Right atrium auricular region (tissue), 2 donors: ENCODE measurements at regions not wholly inside any gene's neighbourhood (a gene's known extent, or its start where the extent isn't known, plus 50 kb on each side); places are given as distances from the start of the nearest gene placed in this dataset.

Source experiments
- DNase-seq: peaks from one replicate; pipeline ENCODE4 v3.0.0-alpha.2; 2019; ENCODE audit warnings: low spot score
- H3K27ac ChIP-seq, 2 donors: fragments of 200-600 bp; sonication (generic); 1 replicate in 1 of 2; 2 replicates in 1 of 2; pipeline ENCODE4 v1.5.1; 2016 to 2019
- H3K27me3 ChIP-seq, 2 donors: fragments of 200-600 bp; sonication (generic); one replicate each; pipeline versions ENCODE4 v1.5.1 to v1.6.0; 2017 to 2019
- H3K36me3 ChIP-seq: fragments of 200-600 bp; sonication (generic); one replicate; pipeline ENCODE4 v1.5.1; 2016
- H3K4me1 ChIP-seq, 2 donors: fragments of 200-600 bp; sonication (generic); one replicate each; pipeline versions ENCODE4 v1.5.1 to v1.6.0; 2017 to 2019
- H3K4me3 ChIP-seq, 2 donors: fragments of 200-600 bp; sonication (generic); 1 replicate in 1 of 2; 2 replicates in 1 of 2; pipeline ENCODE4 v1.5.1; 2017 to 2019; ENCODE audit warnings: mild to moderate bottlenecking in 1 of 2, moderate library complexity in 1 of 2
- H3K9me3 ChIP-seq, 2 donors: fragments of 200-600 bp; sonication (generic); one replicate each; pipeline ENCODE4 v1.5.1; 2019
- TF ChIP-seq, protein P1 (sequence below), 2 donors: fragments of 200-600 bp; sonication (generic); IDR thresholded peaks; one replicate each; pipeline ENCODE4 v1.5.1; 2019; ENCODE audit warnings: antibody characterized with exemption in 2 of 2

DNA sequence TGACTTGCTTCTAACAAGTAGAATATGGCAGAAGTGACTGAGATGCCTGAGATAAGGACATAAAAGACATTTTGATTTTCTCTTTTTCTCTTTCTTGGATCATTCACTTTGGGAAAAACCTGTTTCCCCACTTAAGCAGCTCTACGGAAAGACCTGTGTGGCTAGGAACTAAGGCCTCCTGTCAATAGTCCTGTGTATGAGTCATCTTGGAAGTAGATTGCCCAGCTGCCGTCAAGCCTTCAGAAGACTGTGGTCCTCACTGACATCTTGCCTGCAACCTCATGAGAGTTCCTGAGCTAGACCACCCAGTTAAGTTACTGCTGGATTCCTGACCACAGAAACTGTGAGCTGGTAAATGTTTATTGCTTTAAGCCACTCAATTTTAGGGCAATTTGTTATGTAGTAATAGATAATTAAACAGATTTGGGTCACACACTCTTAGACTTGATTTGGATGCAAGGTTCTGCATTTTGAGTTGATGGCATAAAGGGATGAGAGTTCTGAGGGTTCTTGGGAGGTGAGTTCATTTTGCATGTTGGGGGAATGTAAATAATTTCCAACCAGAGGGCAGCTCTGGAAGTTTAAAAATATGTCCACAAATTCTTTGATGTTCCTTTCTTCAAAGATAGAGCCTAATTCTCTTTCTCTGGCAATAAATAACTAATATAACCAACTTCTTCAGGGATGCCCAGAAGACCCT, 229.2 kb downstream of the SQOR start:
- Histone ChIP-seq H3K27ac (no peak overlapping the region), H3K4me1 (no peaks in the 10 kb centered on the region), H3K27me3 (no peaks in the 10 kb centered on the region), H3K4me3 (no peak overlapping the region), H3K9me3 (no peaks in the 10 kb centered on the region), H3K36me3 (no peaks in the 10 kb centered on the region)
- no peak for DNase-seq
- TF ChIP-seq, protein P1, sequence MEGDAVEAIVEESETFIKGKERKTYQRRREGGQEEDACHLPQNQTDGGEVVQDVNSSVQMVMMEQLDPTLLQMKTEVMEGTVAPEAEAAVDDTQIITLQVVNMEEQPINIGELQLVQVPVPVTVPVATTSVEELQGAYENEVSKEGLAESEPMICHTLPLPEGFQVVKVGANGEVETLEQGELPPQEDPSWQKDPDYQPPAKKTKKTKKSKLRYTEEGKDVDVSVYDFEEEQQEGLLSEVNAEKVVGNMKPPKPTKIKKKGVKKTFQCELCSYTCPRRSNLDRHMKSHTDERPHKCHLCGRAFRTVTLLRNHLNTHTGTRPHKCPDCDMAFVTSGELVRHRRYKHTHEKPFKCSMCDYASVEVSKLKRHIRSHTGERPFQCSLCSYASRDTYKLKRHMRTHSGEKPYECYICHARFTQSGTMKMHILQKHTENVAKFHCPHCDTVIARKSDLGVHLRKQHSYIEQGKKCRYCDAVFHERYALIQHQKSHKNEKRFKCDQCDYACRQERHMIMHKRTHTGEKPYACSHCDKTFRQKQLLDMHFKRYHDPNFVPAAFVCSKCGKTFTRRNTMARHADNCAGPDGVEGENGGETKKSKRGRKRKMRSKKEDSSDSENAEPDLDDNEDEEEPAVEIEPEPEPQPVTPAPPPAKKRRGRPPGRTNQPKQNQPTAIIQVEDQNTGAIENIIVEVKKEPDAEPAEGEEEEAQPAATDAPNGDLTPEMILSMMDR (IDR thresholded peaks at IDR 0.05): no peak

DNA sequence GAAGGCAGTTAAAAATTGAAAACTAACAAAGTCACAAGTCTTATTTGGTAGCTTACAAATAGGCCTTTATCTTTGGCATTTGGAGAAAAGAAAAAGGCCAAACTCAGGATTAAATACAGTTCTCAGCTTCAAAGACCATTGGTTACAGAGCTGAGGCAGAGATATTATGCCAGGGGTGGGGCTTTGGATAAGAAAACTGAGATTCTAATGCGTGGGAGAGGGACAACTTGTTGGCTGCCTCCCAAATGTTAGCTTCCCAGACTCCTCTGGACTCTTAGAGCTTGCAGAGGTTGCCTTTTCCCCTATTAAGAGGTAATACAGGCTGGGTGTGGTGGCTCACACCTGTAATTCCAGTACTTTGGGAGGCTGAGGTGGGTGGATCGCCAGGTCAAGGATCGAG, 231.8 kb downstream of the SQOR start:
- no peaks in the 10 kb centered on the region for H3K9me3 ChIP-seq
- H3K4me1 ChIP-seq: no peaks in the 10 kb centered on the region
- no peak overlapping the region for H3K27ac ChIP-seq
- H3K36me3 ChIP-seq: no peaks in the 10 kb centered on the region
- no peak for DNase-seq
- H3K27me3 ChIP-seq: no peaks in the 10 kb centered on the region
- TF ChIP-seq, protein P1 (IDR thresholded peaks at IDR 0.05): no peak
- H3K4me3 ChIP-seq: no peak overlapping the region

DNA sequence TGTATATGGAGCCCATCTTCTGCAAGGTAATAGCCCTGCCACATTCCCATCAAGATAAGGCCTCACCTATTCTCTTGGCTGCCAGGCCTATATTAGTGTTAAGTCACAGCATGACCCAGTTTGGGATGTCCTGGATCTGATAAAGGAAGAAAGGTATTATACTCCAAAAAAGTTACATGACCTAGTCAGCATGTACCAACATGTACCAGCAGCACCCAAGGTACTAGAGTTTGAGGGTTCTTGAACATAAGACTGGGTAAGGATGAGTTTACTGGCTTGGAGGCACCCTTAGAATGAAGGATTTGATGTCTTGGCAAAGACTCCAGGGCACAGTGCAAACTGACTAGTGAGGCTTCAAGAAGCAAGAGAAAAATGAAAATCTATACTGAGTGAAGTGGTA, 232.5 kb downstream of the SQOR start:
- H3K4me1 ChIP-seq: no peaks in the 10 kb centered on the region
- H3K36me3 ChIP-seq: no peaks in the 10 kb centered on the region
- TF ChIP-seq, protein P1 (IDR thresholded peaks at IDR 0.05): no peak
- H3K27ac ChIP-seq: no peak overlapping the region
- H3K27me3 ChIP-seq: no peaks in the 10 kb centered on the region
- H3K4me3 ChIP-seq: no peak overlapping the region
- DNase-seq: no peak
- H3K9me3 ChIP-seq: peaks cover 0 to 2% of the 10 kb centered on the region in 2 donors

DNA sequence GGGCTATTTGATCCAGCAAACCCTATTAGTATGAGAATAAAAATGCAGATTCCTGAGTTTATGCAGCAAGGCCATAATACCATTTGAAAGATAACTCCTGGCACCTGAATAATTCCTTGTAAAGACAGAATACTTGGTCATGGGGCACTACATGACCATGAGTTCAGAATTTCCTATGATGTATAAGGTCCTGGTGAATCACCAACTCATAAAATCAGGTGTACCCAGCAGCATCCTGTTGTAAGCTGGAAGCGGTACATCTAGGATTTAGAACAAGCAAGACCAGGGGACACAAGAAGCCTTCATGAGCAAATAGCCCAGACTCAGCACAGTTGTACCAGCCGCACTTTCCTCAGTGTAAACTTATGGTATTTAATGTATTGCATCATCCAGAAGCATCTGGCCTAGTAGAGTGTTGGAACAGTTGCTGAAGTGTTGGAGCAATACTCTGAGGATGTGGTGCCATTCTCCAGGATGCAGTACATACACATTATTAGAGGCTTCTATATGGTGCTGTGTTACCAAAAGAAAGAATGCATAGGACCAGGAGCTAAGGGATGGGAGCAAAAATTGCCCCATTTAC, 233.4 kb downstream of the SQOR start:
- no peak for DNase-seq

DNA sequence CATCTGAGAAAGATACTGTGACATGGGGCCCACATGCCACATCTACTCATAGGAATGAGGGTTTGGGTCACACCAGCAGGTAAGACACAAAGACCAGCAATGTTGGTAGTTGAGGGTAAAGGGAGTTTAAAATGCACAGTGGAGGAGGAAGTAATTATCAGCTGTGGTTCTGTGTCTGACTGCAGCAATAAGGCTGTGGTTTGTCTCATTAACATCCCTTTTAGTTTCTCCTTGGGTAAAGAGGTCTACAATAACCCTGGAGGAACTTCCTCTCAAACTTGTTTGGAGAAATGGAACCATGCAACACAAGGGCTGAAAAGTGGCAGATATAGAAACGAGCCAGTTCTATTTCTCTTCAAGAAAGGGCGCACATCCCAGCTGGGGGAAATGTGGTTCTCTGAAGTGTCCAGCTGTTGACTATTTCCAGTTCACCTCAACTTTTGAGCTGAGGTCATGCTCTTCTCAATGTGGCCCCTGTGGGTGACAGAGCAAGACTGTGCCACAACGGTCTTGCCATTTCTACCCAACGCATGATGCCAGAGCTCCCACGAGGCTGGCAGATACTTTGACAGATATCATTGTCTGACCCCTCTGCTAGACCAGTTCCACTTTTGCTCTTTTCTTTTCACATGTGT, 234.3 kb downstream of the SQOR start:
- TF ChIP-seq, protein P1 (IDR thresholded peaks at IDR 0.05): no peak
- H3K27ac ChIP-seq: no peak overlapping the region
- H3K9me3 ChIP-seq: peaks cover 0 to 4% of the 10 kb centered on the region in 2 donors
- H3K27me3 ChIP-seq: no peaks in the 10 kb centered on the region
- DNase-seq: no peak
- no peak overlapping the region for H3K4me3 ChIP-seq
- no peaks in the 10 kb centered on the region for H3K36me3 ChIP-seq
- H3K4me1 ChIP-seq: no peaks in the 10 kb centered on the region

More for the DNA sequence above, 233.4 kb downstream of the SQOR start:
- H3K36me3 ChIP-seq: no peaks in the 10 kb centered on the region
- H3K4me3 ChIP-seq: no peak overlapping the region
- H3K27ac ChIP-seq: no peak overlapping the region
- H3K4me1 ChIP-seq: no peaks in the 10 kb centered on the region
- H3K27me3 ChIP-seq: no peaks in the 10 kb centered on the region
- TF ChIP-seq, protein P1 (IDR thresholded peaks at IDR 0.05): no peak
- H3K9me3 ChIP-seq: peaks cover 0 to 4% of the 10 kb centered on the region in 2 donors
